AG04449 (cell line): ENCODE measurements at regions not wholly inside any gene's neighbourhood (a gene's known extent, or its start where the extent isn't known, plus 50 kb on each side); places are given as distances from the start of the nearest gene placed in this dataset.
A peak's percentile ranks its signal among the peaks of the same experiment; 100 is the strongest.

Experiments used
- CTCF ChIA-PET: fragments of 350-600 bp; formaldehyde crosslinking; extraction: SDS; loops from one replicate; lab custom pipeline; 2021; ENCODE audit warnings: antibody characterized with exemption; lab: Yijun Ruan, JAX
- POLR2A ChIA-PET: fragments of 400-600, 350-600 bp; formaldehyde crosslinking; extraction: SDS; loops from one replicate; lab custom pipeline; 2020; ENCODE audit warnings: antibody characterized with exemption, inconsistent platforms; lab: Yijun Ruan, JAX
- DNase-seq: peaks from one replicate; pipeline ENCODE4 v3.0.0-alpha.2; 2010; ENCODE audit warnings: low read depth, low spot score
- H3K4me3 ChIP-seq: 2 replicates; pipeline ENCODE4 v1.5.1; 2011; ENCODE audit warnings: low read depth, mild to moderate bottlenecking, control low read depth, low read length
- TF ChIP-seq, protein P1 (sequence below): IDR thresholded peaks from one replicate; pipeline ENCODE4 v1.5.1; 2011; ENCODE audit warnings: mild to moderate bottlenecking, moderate library complexity, low read length, control low read depth, inconsistent platforms; ENCODE audit not compliant: insufficient read depth; ENCODE audit errors: missing control alignments

DNA sequence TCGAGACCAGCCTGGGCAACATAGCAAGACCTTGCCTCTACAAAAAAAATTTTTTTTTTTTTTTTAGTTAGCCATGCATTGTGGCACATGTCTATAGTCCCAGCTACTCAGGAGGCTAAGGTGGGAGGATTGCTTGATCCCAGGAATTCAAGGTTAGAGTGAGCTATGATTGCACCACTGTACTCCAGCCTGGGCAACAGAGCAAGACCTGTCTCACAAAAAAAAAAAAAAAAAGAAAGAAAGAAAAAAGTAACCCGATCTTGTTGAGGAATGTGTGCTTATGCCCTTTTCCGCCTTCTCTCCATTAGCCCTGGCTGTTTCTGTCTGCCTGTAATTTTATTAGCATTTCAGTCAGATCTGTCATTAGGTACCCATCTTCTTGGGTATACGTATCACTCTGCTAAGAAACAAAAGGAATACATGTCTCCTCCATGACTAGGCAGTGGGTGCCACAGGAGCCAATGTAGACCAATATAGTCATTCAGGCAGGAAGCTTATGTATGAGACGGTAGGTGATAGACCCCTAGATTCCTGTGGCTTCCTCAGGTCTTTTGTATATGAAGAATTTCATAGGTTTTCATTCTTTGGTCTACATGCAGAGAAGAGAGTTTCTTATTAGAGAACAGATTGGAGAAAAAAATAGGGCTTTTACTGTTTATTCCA, 59.6 kb upstream of the NPAS1 start:
- CTCF ChIA-PET, result interaction anchor here (1.1 to 1.4 kb wide), 2 partner anchors 13 to 53 kb away, joined by 3 read pairs; no protein-coding TSS in a partner anchor
- POLR2A ChIA-PET, result interaction anchor here (0.7 to 1.5 kb wide), 2 partner anchors 98 to 266 kb away, joined by 3 read pairs; no protein-coding TSS in a partner anchor
- TF ChIP-seq, protein P1, sequence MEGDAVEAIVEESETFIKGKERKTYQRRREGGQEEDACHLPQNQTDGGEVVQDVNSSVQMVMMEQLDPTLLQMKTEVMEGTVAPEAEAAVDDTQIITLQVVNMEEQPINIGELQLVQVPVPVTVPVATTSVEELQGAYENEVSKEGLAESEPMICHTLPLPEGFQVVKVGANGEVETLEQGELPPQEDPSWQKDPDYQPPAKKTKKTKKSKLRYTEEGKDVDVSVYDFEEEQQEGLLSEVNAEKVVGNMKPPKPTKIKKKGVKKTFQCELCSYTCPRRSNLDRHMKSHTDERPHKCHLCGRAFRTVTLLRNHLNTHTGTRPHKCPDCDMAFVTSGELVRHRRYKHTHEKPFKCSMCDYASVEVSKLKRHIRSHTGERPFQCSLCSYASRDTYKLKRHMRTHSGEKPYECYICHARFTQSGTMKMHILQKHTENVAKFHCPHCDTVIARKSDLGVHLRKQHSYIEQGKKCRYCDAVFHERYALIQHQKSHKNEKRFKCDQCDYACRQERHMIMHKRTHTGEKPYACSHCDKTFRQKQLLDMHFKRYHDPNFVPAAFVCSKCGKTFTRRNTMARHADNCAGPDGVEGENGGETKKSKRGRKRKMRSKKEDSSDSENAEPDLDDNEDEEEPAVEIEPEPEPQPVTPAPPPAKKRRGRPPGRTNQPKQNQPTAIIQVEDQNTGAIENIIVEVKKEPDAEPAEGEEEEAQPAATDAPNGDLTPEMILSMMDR, result no peak
- no peak for DNase-seq
- H3K4me3 ChIP-seq, result no peak overlapping the region

DNA sequence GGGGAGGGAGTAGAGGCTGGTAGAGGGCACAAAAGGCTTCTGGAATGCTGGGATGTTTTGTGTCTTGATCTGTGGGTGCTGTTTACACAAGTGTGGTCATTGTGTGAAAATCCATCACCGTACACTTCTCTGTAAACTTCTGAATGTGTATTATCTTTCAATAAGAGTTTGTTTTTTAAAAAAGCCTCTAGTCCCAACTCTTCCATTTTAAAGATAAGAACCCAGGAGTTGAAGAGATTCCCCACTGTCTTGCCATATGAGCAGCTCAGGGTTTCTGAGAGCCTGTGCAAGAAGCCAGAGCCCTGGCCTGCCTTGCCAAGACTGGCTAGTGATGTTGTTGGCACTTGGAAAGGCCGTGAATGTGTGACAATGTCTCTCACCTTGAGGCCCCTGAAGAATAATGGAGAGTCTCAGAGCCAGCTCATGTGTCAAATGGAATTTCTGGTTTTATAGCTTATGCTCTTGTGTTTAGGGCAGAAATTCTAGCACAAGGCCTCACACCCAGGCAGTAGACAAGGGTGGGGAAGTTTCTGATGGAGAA, 57.5 kb upstream of the NPAS1 start:
- ChIA-PET CTCF (no interaction called here), POLR2A (no interaction called here)
- no peak overlapping the region for H3K4me3 ChIP-seq
- TF ChIP-seq, protein P1, result no peak
- DNase-seq, result no peak

DNA sequence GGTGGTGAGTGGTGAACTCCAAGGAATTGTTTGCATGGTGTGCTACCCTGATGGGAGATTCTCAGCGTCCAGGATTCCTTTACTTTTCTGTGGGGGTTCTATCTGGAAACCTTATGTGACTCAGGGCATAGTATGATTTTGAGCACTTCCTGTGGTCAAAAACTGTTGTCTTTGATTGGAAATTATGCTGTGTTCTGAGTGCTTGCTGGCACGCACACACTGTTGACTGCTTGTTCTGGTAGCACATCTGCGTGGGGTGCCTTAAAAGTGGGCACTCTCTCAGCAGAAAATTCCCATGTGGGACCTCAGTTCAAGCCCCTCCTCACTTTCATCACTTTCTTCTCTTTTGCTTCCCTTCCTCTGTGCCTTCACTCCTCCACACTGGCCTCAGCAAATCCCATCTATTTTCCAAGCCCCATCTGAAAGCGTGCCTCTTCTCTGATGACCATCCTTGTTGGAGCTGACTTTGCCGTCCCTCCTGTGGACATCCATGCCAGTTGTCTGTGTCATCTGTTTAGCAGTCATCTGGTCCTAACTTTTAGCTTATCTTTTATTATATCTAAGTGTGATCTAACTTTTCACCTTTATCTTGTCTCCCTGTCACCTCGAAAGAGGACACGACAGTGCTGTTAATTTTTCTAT, 56.4 kb upstream of the NPAS1 start:
- CTCF ChIA-PET, result interaction anchor here (1.1 to 2.1 kb wide), 2 partner anchors 13 to 107 kb away, joined by 4 to 8 read pairs; no protein-coding TSS in a partner anchor
- TF ChIP-seq, protein P1, result no peak
- peak; percentile 94 for DNase-seq
- H3K4me3 ChIP-seq, result no peak overlapping the region
- POLR2A ChIA-PET, result interaction anchor here (1.1 kb wide), 1 partner anchor 12 kb away, joined by 5 read pairs; no protein-coding TSS in a partner anchor

DNA sequence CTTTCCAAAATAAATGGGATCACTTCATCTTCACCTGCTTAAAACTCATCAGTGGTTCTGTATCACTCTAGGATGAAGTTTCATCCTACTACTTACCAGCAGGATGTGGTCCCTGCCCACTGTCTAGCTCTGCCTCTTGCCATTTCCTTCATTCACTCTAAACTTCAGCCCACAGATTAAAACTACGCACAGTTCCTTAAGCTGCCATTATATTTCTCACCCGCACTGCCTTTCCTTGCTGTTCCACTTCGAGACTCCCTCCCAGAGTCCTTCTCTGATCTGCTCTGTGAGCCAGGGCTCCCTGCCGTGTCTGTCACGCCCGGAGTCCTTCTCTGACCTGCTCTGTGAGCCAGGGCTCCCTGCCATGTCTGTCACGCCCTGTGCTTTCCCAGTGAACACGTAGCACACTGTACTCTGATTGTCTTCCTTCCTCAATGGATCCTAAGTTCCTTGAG, 52.0 kb upstream of the NPAS1 start:
- no peak for DNase-seq
- CTCF ChIA-PET, result interaction anchor here (1.0 to 1.4 kb wide), 2 partner anchors 9 to 23 kb away, joined by 3 to 4 read pairs; no protein-coding TSS in a partner anchor
- POLR2A ChIA-PET, result no interaction called here
- H3K4me3 ChIP-seq, result no peak overlapping the region
- TF ChIP-seq, protein P1, result no peak
